ENCODE measurements at regions not wholly inside any gene's neighbourhood (a gene's known extent, or its start where the extent isn't known, plus 50 kb on each side); places are given as distances from the start of the nearest gene placed in this dataset.
A peak's percentile ranks its signal among the peaks of the same experiment; 100 is the strongest.

- Histone ChIP-seq H2AFZ (ENCODE audit: low read length) (no peak overlapping the region), H3K4me3 (ENCODE audit: low read depth, low read length, poor library complexity, severe bottlenecking) (no peak overlapping the region), H3K4me1 (ENCODE audit: insufficient read depth, low read length, poor library complexity, severe bottlenecking) (no peaks in the 10 kb centered on the region), H3K27ac (ENCODE audit: low read depth, low read length, poor library complexity, severe bottlenecking) (no peak overlapping the region), H3K79me2 (ENCODE audit: insufficient read depth, low read depth, low read length) (no peaks in the 10 kb centered on the region), H4K20me1 (ENCODE audit: insufficient read depth, low read length) (no peaks in the 10 kb centered on the region; the same call in 1 of the 2 replicates), H3K9me2 (ENCODE audit: insufficient read depth, low read length) (no peaks in the 10 kb centered on the region), H3K4me2 (ENCODE audit: low read length) (no peak overlapping the region), H3K36me3 (ENCODE audit: insufficient read depth, low read length) (no peaks in the 10 kb centered on the region), H3K9me3 (ENCODE audit: low read length) (no peaks in the 10 kb centered on the region)
- CTCF ChIA-PET (ENCODE audit: unreplicated experiment) = no interaction called here
- POLR2A ChIA-PET = interaction anchor here (0.6 kb wide), 1 partner anchor 135 kb away, joined by 3 read pairs; no protein-coding TSS in a partner anchor
- no TSS peak for BruUV-seq (replicated peaks)
- TF ChIP-seq EZH2phosphoT487 (IDR thresholded peaks at IDR 0.05; ENCODE audit: borderline replicate concordance, low read depth, low read length) (no peak), CTCF (conservative IDR thresholded peaks at IDR 0.05; ENCODE audit: low read length) (no peak)
- DNase-seq (ENCODE audit: low spot score) = no peak
- intact Hi-C loops (cut with micrococcal nuclease; ENCODE audit: unreplicated experiment) = no loop called here
Measured at GRCh38 chr3:10665592-10665991, 150.4 kb upstream of the SLC6A11 start.

GRCh38 chr3:10666621-10667020 lies 149.4 kb upstream of the SLC6A11 start:
- ChIA-PET POLR2A (no interaction called here), CTCF (ENCODE audit: unreplicated experiment) (no interaction called here)
- Histone ChIP-seq H3K4me2 (ENCODE audit: low read length) (no peak overlapping the region), H3K9me2 (ENCODE audit: insufficient read depth, low read length) (no peaks in the 10 kb centered on the region), H3K36me3 (ENCODE audit: insufficient read depth, low read length) (no peaks in the 10 kb centered on the region), H3K27ac (ENCODE audit: low read depth, low read length, poor library complexity, severe bottlenecking) (no peak overlapping the region), H3K9me3 (ENCODE audit: low read length) (no peaks in the 10 kb centered on the region), H4K20me1 (ENCODE audit: insufficient read depth, low read length) (no peaks in the 10 kb centered on the region; the same call in 1 of the 2 replicates), H3K4me3 (ENCODE audit: low read depth, low read length, poor library complexity, severe bottlenecking) (no peak overlapping the region), H2AFZ (ENCODE audit: low read length) (peak overlapping the region; percentile 26; the same call in 1 of the 2 replicates), H3K4me1 (ENCODE audit: insufficient read depth, low read length, poor library complexity, severe bottlenecking) (no peaks in the 10 kb centered on the region), H3K79me2 (ENCODE audit: insufficient read depth, low read depth, low read length) (no peaks in the 10 kb centered on the region)
- intact Hi-C loops (cut with micrococcal nuclease; ENCODE audit: unreplicated experiment) = no loop called here
- no peak for TF ChIP-seq EZH2phosphoT487 (IDR thresholded peaks at IDR 0.05; ENCODE audit: borderline replicate concordance, low read depth, low read length)
- no peak for TF ChIP-seq CTCF (conservative IDR thresholded peaks at IDR 0.05; ENCODE audit: low read length)
- peak; percentile 14 for DNase-seq (ENCODE audit: low spot score)
- no TSS peak for BruUV-seq (replicated peaks)

- Histone ChIP-seq H3K9me2 (ENCODE audit: insufficient read depth, low read length) (no peaks in the 10 kb centered on the region), H3K4me3 (ENCODE audit: low read depth, low read length, poor library complexity, severe bottlenecking) (no peak overlapping the region), H4K20me1 (ENCODE audit: insufficient read depth, low read length) (no peaks in the 10 kb centered on the region; the same call in 1 of the 2 replicates), H3K27ac (ENCODE audit: low read depth, low read length, poor library complexity, severe bottlenecking) (no peak overlapping the region), H3K4me2 (ENCODE audit: low read length) (no peak overlapping the region), H3K4me1 (ENCODE audit: insufficient read depth, low read length, poor library complexity, severe bottlenecking) (no peaks in the 10 kb centered on the region), H3K9me3 (ENCODE audit: low read length) (no peaks in the 10 kb centered on the region), H3K79me2 (ENCODE audit: insufficient read depth, low read depth, low read length) (no peaks in the 10 kb centered on the region), H2AFZ (ENCODE audit: low read length) (no peak overlapping the region), H3K36me3 (ENCODE audit: insufficient read depth, low read length) (no peaks in the 10 kb centered on the region)
- ChIA-PET CTCF (ENCODE audit: unreplicated experiment) (no interaction called here), POLR2A (no interaction called here)
- no peak for TF ChIP-seq CTCF (conservative IDR thresholded peaks at IDR 0.05; ENCODE audit: low read length)
- TF ChIP-seq EZH2phosphoT487 (IDR thresholded peaks at IDR 0.05; ENCODE audit: borderline replicate concordance, low read depth, low read length) = no peak
- intact Hi-C loops (cut with micrococcal nuclease; ENCODE audit: unreplicated experiment) = no loop called here
- BruUV-seq (replicated peaks) = no TSS peak
- DNase-seq (ENCODE audit: low spot score) = no peak
Measured at GRCh38 chr3:10667269-10667668, 148.8 kb upstream of the SLC6A11 start.

Measured in OCI-LY7 (cell line).